ENCODE measurements at regions not wholly inside any gene's neighbourhood (a gene's known extent, or its start where the extent isn't known, plus 50 kb on each side); places are given as distances from the start of the nearest gene placed in this dataset.

- H3K4me3 ChIP-seq (ENCODE audit: control insufficient read depth, low read depth, low read length) = no peak overlapping the region
- TF ChIP-seq CTCF (conservative IDR thresholded peaks at IDR 0.05; ENCODE audit: control insufficient read depth, insufficient read depth, low read depth, low read length) = no peak
- DNase-seq (ENCODE audit: low read depth) = no peak
Observed at GRCh38 chr10:121002586-121003205, 151.5 kb downstream of the WDR11 start.

- no peak for TF ChIP-seq CTCF (conservative IDR thresholded peaks at IDR 0.05; ENCODE audit: control insufficient read depth, insufficient read depth, low read depth, low read length)
Observed at GRCh38 chr10:121005948-121006587, 154.9 kb downstream of the WDR11 start.

GRCh38 chr10:121007264-121007663 lies 156.1 kb downstream of the WDR11 start:
- H3K4me3 ChIP-seq (ENCODE audit: control insufficient read depth, low read depth, low read length) = no peak overlapping the region
- no peak for TF ChIP-seq CTCF (conservative IDR thresholded peaks at IDR 0.05; ENCODE audit: control insufficient read depth, insufficient read depth, low read depth, low read length)
- DNase-seq (ENCODE audit: low read depth) = no peak

More at GRCh38 chr10:121005948-121006587, 154.9 kb downstream of the WDR11 start:
- no peak for DNase-seq (ENCODE audit: low read depth)
- H3K4me3 ChIP-seq (ENCODE audit: control insufficient read depth, low read depth, low read length) = no peak overlapping the region

GRCh38 chr10:121015916-121016315 lies 164.8 kb downstream of the WDR11 start:
- H3K4me3 ChIP-seq (ENCODE audit: control insufficient read depth, low read depth, low read length) = no peak overlapping the region
- no peak for TF ChIP-seq CTCF (conservative IDR thresholded peaks at IDR 0.05; ENCODE audit: control insufficient read depth, insufficient read depth, low read depth, low read length)
- no peak for DNase-seq (ENCODE audit: low read depth)

GRCh38 chr10:121024905-121025584 lies 173.9 kb downstream of the WDR11 start:
- no peak for TF ChIP-seq CTCF (conservative IDR thresholded peaks at IDR 0.05; ENCODE audit: control insufficient read depth, insufficient read depth, low read depth, low read length)
- no peak overlapping the region for H3K4me3 ChIP-seq (ENCODE audit: control insufficient read depth, low read depth, low read length)
- no peak for DNase-seq (ENCODE audit: low read depth)

- no peak for TF ChIP-seq CTCF (conservative IDR thresholded peaks at IDR 0.05; ENCODE audit: control insufficient read depth, insufficient read depth, low read depth, low read length)
- no peak overlapping the region for H3K4me3 ChIP-seq (ENCODE audit: control insufficient read depth, low read depth, low read length)
- no peak for DNase-seq (ENCODE audit: low read depth)
Observed at GRCh38 chr10:121025731-121026130, 174.6 kb downstream of the WDR11 start.
